ENCODE measurements at regions not wholly inside any gene's neighbourhood (a gene's known extent, or its start where the extent isn't known, plus 50 kb on each side); places are given as distances from the start of the nearest gene placed in this dataset.

DNA sequence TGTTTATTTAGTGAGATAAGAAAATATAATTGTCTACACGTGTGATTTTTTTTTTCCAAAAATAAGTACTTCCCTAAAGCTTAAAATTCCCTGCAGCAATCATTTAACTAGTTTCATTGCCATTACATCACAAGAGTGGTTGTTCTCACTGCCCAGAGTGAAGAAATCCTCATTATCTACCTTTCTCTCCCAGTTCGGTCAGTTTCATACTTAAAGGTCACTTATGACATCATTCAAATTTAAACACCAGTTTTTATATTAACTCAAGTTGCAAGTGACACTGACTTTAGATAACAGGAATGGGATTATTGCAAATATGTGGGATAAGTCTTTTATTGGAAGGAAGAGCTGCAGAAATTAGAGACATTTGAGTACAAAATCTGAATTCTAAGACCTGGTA is 1699.8 kb upstream of the IGFBP7 start:
- H3K27me3 ChIP-seq (ENCODE audit: control insufficient read depth in 1 of 2, insufficient read depth in 2 of 2, low read length in 2 of 2): no peaks in the 10 kb centered on the region
- H3K4me3 ChIP-seq (replicated peaks in 1 of 3; ENCODE audit: insufficient read depth in 1 of 3, low read depth in 2 of 3, low read length in 3 of 3): no peak overlapping the region
- H3K79me2 ChIP-seq (ENCODE audit: insufficient read depth, low read length): no peaks in the 10 kb centered on the region
- no peaks in the 10 kb centered on the region for H4K20me1 ChIP-seq (ENCODE audit: insufficient read depth, low read length)
- WGBS (ENCODE audit: low lambda C conversion rate): 3% methylated on average over 2 of the region's 2 CpGs
- peaks cover 36% of the 10 kb centered on the region for H3K9me3 ChIP-seq (ENCODE audit: low read length)
- H2AFZ ChIP-seq (ENCODE audit: low read length): no peak overlapping the region
- no peak overlapping the region for H3K4me2 ChIP-seq (ENCODE audit: low read depth, low read length)
- no peak for FAIRE-seq
- no peak for TF ChIP-seq RXRA (CRISPR knock-in tag; IDR thresholded peaks at IDR 0.05)
- TF ChIP-seq ATF7 (IDR thresholded peaks at IDR 0.05): peak; percentile 67
- TF ChIP-seq ATF7 (CRISPR knock-in tag; IDR thresholded peaks at IDR 0.05): no peak
- TF ChIP-seq CREB1 (IDR thresholded peaks at IDR 0.05): 0 out of 2 replicates have a peak, but pooled peaks have one; percentile 11
- TF ChIP-seq CREB1 (CRISPR knock-in tag; IDR thresholded peaks at IDR 0.05): no peak
- CTCF ChIA-PET (ENCODE audit: low intra/inter-chr PET ratio, low total read pairs): no interaction called here
- H3K4me1 ChIP-seq (ENCODE audit: insufficient read depth, low read length): no peaks in the 10 kb centered on the region
- DNase-seq (ENCODE audit: low spot score): no peak
- no peak overlapping the region for H3K27ac ChIP-seq (ENCODE audit: extremely low read length, insufficient read depth, low read length)
- no peak for ATAC-seq
- intact Hi-C loops (cut with micrococcal nuclease; ENCODE audit: unreplicated experiment) (no loop called here), in situ Hi-C loops (cut with HindIII; ENCODE audit: extremely low pct_ligation_motif_present, low pct_unique_long_range_greater_than_20kb) (no loop called here)
- no TSS peak for BruUV-seq (replicated peaks)
- H3K36me3 ChIP-seq (replicated peaks in 1 of 2; ENCODE audit: control insufficient read depth in 1 of 2, insufficient read depth in 2 of 2, low read length in 2 of 2): no peaks in the 10 kb centered on the region
- no peak overlapping the region for H3K9ac ChIP-seq (ENCODE audit: insufficient read depth, low read depth, low read length)
- POLR2A ChIA-PET: no interaction called here

DNA sequence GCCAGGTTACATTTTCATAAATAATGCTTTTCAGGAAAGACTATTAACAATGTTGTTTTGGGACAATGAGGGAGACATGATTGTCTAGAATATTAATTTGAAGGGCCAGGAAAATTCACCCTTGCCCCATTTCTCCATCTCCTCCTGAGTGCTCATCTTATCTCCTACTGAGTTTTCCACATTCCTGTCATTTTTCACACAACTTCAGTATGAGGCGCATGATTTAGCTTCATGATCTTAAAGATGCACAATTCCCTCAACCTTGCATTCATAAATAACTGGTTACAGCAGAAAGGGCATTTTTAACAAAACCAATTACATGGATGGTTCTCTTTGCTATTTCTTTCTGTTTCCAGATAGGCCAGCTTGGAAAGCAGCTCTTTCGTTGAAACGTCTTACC is 1699.2 kb upstream of the IGFBP7 start:
- POLR2A ChIA-PET: no interaction called here
- Histone ChIP-seq H3K9ac (ENCODE audit: insufficient read depth, low read depth, low read length) (no peak overlapping the region), H3K4me3 (replicated peaks in 1 of 3; ENCODE audit: insufficient read depth in 1 of 3, low read depth in 2 of 3, low read length in 3 of 3) (no peak overlapping the region), H3K4me2 (ENCODE audit: low read depth, low read length) (no peak overlapping the region), H2AFZ (ENCODE audit: low read length) (no peak overlapping the region), H3K4me1 (ENCODE audit: insufficient read depth, low read length) (no peaks in the 10 kb centered on the region), H3K27me3 (ENCODE audit: control insufficient read depth in 1 of 2, insufficient read depth in 2 of 2, low read length in 2 of 2) (no peaks in the 10 kb centered on the region), H3K9me3 (ENCODE audit: low read length) (peaks cover 32% of the 10 kb centered on the region), H4K20me1 (ENCODE audit: insufficient read depth, low read length) (no peaks in the 10 kb centered on the region), H3K79me2 (ENCODE audit: insufficient read depth, low read length) (no peaks in the 10 kb centered on the region), H3K27ac (ENCODE audit: extremely low read length, insufficient read depth, low read length) (no peak overlapping the region), H3K36me3 (replicated peaks in 1 of 2; ENCODE audit: control insufficient read depth in 1 of 2, insufficient read depth in 2 of 2, low read length in 2 of 2) (no peaks in the 10 kb centered on the region)
- DNase-seq (ENCODE audit: low spot score) (no peak), ATAC-seq (no peak), FAIRE-seq (no peak)
- BruUV-seq (replicated peaks): no TSS peak
- CTCF ChIA-PET (ENCODE audit: low intra/inter-chr PET ratio, low total read pairs): no interaction called here
- 8% methylated on average over 3 of the region's 3 CpGs for WGBS (ENCODE audit: low lambda C conversion rate)
- TF ChIP-seq DNMT1 (CRISPR knock-in tag; IDR thresholded peaks at IDR 0.05) (no peak), SAFB2 (CRISPR knock-in tag; IDR thresholded peaks at IDR 0.05; ENCODE audit: borderline replicate concordance, low read depth) (no peak)
- TF ChIP-seq, protein P1, sequence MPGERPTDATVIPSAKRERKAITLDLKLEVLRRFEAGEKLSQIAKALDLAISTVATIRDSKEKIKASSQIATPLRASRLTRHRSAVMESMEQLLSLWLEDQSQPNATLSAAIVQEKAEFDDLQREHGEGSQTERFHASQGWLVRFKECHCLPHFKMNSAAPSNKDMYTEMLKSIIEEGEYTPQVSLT (CRISPR knock-in tag; IDR thresholded peaks at IDR 0.05; ENCODE audit: borderline replicate concordance, low read depth): no peak
- intact Hi-C loops (cut with micrococcal nuclease; ENCODE audit: unreplicated experiment): no loop called here
- in situ Hi-C loops (cut with HindIII; ENCODE audit: extremely low pct_ligation_motif_present, low pct_unique_long_range_greater_than_20kb): no loop called here

Data from HepG2 (cell line).